Upper lobe of right lung (tissue), 1 donor: ENCODE measurements at regions not wholly inside any gene's neighbourhood (a gene's known extent, or its start where the extent isn't known, plus 50 kb on each side); places are given as distances from the start of the nearest gene placed in this dataset.

Experiments used
- ATAC-seq: fragments of 200-7000 bp; cut with Tn5 transposase; one replicate; pipeline ENCODE4 v1.9.1; 2020; ENCODE audit warnings: mild to moderate bottlenecking, moderate library complexity
- DNase-seq: peaks from one replicate; pipeline ENCODE4 v3.0.0-alpha.2; 2020
- H3K27ac ChIP-seq: fragments of 200-600 bp; one replicate; pipeline ENCODE4 v1.8.0; 2022
- H3K27me3 ChIP-seq: fragments of 200-600 bp; one replicate; pipeline ENCODE4 v1.8.0; 2022; ENCODE audit warnings: mild to moderate bottlenecking
- H3K36me3 ChIP-seq: fragments of 200-600 bp; one replicate; pipeline ENCODE4 v1.8.0; 2022
- H3K4me1 ChIP-seq: fragments of 200-600 bp; one replicate; pipeline ENCODE4 v1.8.0; 2022
- H3K4me3 ChIP-seq: fragments of 200-600 bp; one replicate; pipeline ENCODE4 v1.8.0; 2022; ENCODE audit warnings: mild to moderate bottlenecking
- H3K9me3 ChIP-seq: fragments of 200-600 bp; one replicate; pipeline ENCODE4 v1.8.0; 2022
- CTCF ChIP-seq: fragments of 200-600 bp; IDR thresholded peaks from one replicate; pipeline ENCODE4 v1.8.0; 2022; ENCODE audit warnings: antibody characterized with exemption
- intact Hi-C: fragments of 100-400 bp; cut with DNase I; formaldehyde crosslinking; loops from one replicate; pipeline ENCODE4 v1.11.0; 2022
- donor health status: DM: no; HTN: yes; CAD: no; lungs with severe emphysema.

- H3K4me3 ChIP-seq: no peak overlapping the region
- H3K4me1 ChIP-seq: no peaks in the 10 kb centered on the region
- intact Hi-C loops: no loop called here
- H3K27me3 ChIP-seq: no peaks in the 10 kb centered on the region
- no peak overlapping the region for H3K27ac ChIP-seq
- peaks cover 12% of the 10 kb centered on the region for H3K9me3 ChIP-seq
- no peaks in the 10 kb centered on the region for H3K36me3 ChIP-seq
- DNase-seq (no peak), ATAC-seq (no peak)
- TF ChIP-seq CTCF: no peak
Observed at GRCh38 chr5:125703616-125704015, 719.6 kb upstream of the GRAMD2B start.

GRCh38 chr5:125704888-125705287, 718.3 kb upstream of the GRAMD2B start:
- Histone ChIP-seq H3K27ac (no peak overlapping the region), H3K27me3 (no peaks in the 10 kb centered on the region), H3K4me1 (no peaks in the 10 kb centered on the region), H3K4me3 (no peak overlapping the region), H3K36me3 (no peaks in the 10 kb centered on the region), H3K9me3 (peaks cover 12% of the 10 kb centered on the region)
- no peak for ATAC-seq
- intact Hi-C loops: no loop called here
- no peak for DNase-seq
- TF ChIP-seq CTCF: no peak

GRCh38 chr5:125708583-125708982, 714.6 kb upstream of the GRAMD2B start:
- H3K27ac ChIP-seq: no peak overlapping the region
- no peak overlapping the region for H3K4me3 ChIP-seq
- intact Hi-C loops: no loop called here
- ATAC-seq (no peak), DNase-seq (no peak)
- no peaks in the 10 kb centered on the region for H3K4me1 ChIP-seq
- H3K36me3 ChIP-seq: no peaks in the 10 kb centered on the region
- H3K9me3 ChIP-seq: peaks cover 12% of the 10 kb centered on the region
- TF ChIP-seq CTCF: no peak
- H3K27me3 ChIP-seq: no peaks in the 10 kb centered on the region

GRCh38 chr5:125710745-125711144, 712.5 kb upstream of the GRAMD2B start:
- H3K27ac ChIP-seq: no peak overlapping the region
- no peak overlapping the region for H3K4me3 ChIP-seq
- no peaks in the 10 kb centered on the region for H3K9me3 ChIP-seq
- H3K4me1 ChIP-seq: no peaks in the 10 kb centered on the region
- H3K36me3 ChIP-seq: no peaks in the 10 kb centered on the region
- TF ChIP-seq CTCF: no peak
- no peaks in the 10 kb centered on the region for H3K27me3 ChIP-seq
- intact Hi-C loops: no loop called here
- DNase-seq: no peak
- no peak for ATAC-seq

- Histone ChIP-seq H3K9me3 (no peaks in the 10 kb centered on the region), H3K27me3 (no peaks in the 10 kb centered on the region), H3K36me3 (no peaks in the 10 kb centered on the region), H3K4me1 (no peaks in the 10 kb centered on the region), H3K4me3 (no peak overlapping the region), H3K27ac (no peak overlapping the region)
- no peak for ATAC-seq
- TF ChIP-seq CTCF: no peak
- no peak for DNase-seq
- intact Hi-C loops: no loop called here
Observed at GRCh38 chr5:125712397-125712796, 710.8 kb upstream of the GRAMD2B start.

- TF ChIP-seq CTCF: no peak
- no peak for DNase-seq
- Histone ChIP-seq H3K4me1 (no peaks in the 10 kb centered on the region), H3K36me3 (no peaks in the 10 kb centered on the region), H3K4me3 (no peak overlapping the region), H3K9me3 (no peaks in the 10 kb centered on the region), H3K27me3 (no peaks in the 10 kb centered on the region), H3K27ac (no peak overlapping the region)
- intact Hi-C loops: no loop called here
- no peak for ATAC-seq
Observed at GRCh38 chr5:125713109-125713805, 710.0 kb upstream of the GRAMD2B start.
